ENCODE measurements at regions not wholly inside any gene's neighbourhood (a gene's known extent, or its start where the extent isn't known, plus 50 kb on each side); places are given as distances from the start of the nearest gene placed in this dataset.

- TF ChIP-seq CTCF (IDR thresholded peaks at IDR 0.05) (no peak), POLR2AphosphoS5 (IDR thresholded peaks at IDR 0.05) (no peak), POLR2A (IDR thresholded peaks at IDR 0.05) (no peak)
Measured at GRCh38 chr13:87168390-87168789, 502.8 kb upstream of the SLITRK5 start.

Data from stomach (tissue), 4 donors.